ENCODE measurements at regions not wholly inside any gene's neighbourhood (a gene's known extent, or its start where the extent isn't known, plus 50 kb on each side); places are given as distances from the start of the nearest gene placed in this dataset.

GRCh38 chr2:56448403-56449001, 264.7 kb downstream of the CCDC85A start:
- no peak for TF ChIP-seq PATZ1 (CRISPR knock-in tag; IDR thresholded peaks at IDR 0.05; ENCODE audit: borderline replicate concordance)
- no peak for TF ChIP-seq CREB5 (CRISPR knock-in tag; IDR thresholded peaks at IDR 0.05; ENCODE audit: low read depth)
- TF ChIP-seq ARNTL (CRISPR knock-in tag; IDR thresholded peaks at IDR 0.05; ENCODE audit: borderline replicate concordance, low read depth) = no peak

Data from SK-N-SH treated with all-trans-retinoic acid at 6 μM for 48 hours (cell line).